ENCODE measurements at regions not wholly inside any gene's neighbourhood (a gene's known extent, or its start where the extent isn't known, plus 50 kb on each side); places are given as distances from the start of the nearest gene placed in this dataset.

DNA sequence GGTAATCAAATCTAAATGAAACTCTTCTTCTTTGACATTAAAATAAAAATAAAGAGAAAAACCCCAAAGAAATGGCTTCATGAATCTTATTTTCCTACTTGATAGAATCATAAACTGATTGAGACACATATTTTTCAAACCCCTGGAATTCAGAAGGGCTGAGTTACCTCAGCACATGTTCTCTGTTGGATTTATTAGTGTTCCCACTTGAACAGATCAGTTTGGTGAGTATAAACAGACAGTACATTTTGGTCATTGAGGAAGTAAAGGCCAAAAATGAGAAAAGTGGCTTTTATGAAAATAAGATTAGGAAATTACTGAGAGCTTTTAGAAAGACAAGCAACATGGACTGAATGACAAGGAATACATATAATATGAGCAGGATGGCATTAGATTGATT lies 620.4 kb downstream of the ANKRD50 start:
- no peak for DNase-seq
- H3K9ac ChIP-seq (ENCODE audit: low read length), result no peak overlapping the region
- no peaks in the 10 kb centered on the region for H3K36me3 ChIP-seq (replicated peaks; ENCODE audit: insufficient read depth, low read length)
- no peak overlapping the region for H3K4me3 ChIP-seq (ENCODE audit: low read length)
- no peaks in the 10 kb centered on the region for H3K4me1 ChIP-seq (ENCODE audit: low read length)
- no peaks in the 10 kb centered on the region for H3K9me3 ChIP-seq (replicated peaks; ENCODE audit: insufficient read depth, low read length)
- no peaks in the 10 kb centered on the region for H3K27me3 ChIP-seq (replicated peaks; ENCODE audit: insufficient read depth, low read length)
- H3K4me2 ChIP-seq (ENCODE audit: low read depth, low read length), result no peak overlapping the region
- no peaks in the 10 kb centered on the region for H3F3A ChIP-seq (ENCODE audit: insufficient read depth, low read length)
- no peaks in the 10 kb centered on the region for H3K9me2 ChIP-seq (replicated peaks; ENCODE audit: insufficient read depth, low read length)
- no peaks in the 10 kb centered on the region for H3K79me2 ChIP-seq (ENCODE audit: low read length)
- TF ChIP-seq EZH2 (optimal IDR thresholded peaks at IDR 0.05; ENCODE audit: low read depth, low read length) (no peak), EZH2phosphoT487 (IDR thresholded peaks at IDR 0.05; ENCODE audit: low read length) (no peak)
- TF ChIP-seq, protein P1, sequence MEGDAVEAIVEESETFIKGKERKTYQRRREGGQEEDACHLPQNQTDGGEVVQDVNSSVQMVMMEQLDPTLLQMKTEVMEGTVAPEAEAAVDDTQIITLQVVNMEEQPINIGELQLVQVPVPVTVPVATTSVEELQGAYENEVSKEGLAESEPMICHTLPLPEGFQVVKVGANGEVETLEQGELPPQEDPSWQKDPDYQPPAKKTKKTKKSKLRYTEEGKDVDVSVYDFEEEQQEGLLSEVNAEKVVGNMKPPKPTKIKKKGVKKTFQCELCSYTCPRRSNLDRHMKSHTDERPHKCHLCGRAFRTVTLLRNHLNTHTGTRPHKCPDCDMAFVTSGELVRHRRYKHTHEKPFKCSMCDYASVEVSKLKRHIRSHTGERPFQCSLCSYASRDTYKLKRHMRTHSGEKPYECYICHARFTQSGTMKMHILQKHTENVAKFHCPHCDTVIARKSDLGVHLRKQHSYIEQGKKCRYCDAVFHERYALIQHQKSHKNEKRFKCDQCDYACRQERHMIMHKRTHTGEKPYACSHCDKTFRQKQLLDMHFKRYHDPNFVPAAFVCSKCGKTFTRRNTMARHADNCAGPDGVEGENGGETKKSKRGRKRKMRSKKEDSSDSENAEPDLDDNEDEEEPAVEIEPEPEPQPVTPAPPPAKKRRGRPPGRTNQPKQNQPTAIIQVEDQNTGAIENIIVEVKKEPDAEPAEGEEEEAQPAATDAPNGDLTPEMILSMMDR (IDR thresholded peaks at IDR 0.05; ENCODE audit: low read length), result no peak
- no peak overlapping the region for H3K27ac ChIP-seq (ENCODE audit: low read length)
- no peaks in the 10 kb centered on the region for H4K20me1 ChIP-seq (ENCODE audit: insufficient read depth, low read length)
- H2AFZ ChIP-seq (ENCODE audit: low read length), result no peak overlapping the region

DNA sequence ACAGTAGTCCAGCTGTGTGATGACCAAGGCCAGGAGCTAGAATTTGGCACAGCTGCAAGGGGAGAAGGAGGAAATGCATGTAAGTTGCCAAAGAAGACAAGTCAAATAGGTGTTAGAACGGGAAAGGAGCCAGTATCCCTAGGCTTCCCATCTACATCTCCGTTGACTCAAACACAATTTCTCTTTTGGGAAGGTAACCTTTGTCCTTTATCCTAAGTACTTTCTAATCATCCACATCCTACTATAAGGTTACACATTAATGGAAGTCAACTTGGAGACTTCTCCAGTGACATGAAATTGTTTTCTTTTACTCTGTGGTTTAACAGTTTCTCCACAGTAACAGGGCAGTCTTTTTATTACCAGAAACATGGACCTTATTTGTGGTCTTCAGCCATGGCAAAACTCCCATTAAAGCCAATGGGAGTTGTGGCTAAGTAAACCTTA lies 620.0 kb downstream of the ANKRD50 start:
- Histone ChIP-seq H3K4me2 (ENCODE audit: low read depth, low read length) (no peak overlapping the region), H3K27me3 (replicated peaks; ENCODE audit: insufficient read depth, low read length) (no peaks in the 10 kb centered on the region), H4K20me1 (ENCODE audit: insufficient read depth, low read length) (no peaks in the 10 kb centered on the region), H3K36me3 (replicated peaks; ENCODE audit: insufficient read depth, low read length) (no peaks in the 10 kb centered on the region), H3F3A (ENCODE audit: insufficient read depth, low read length) (no peaks in the 10 kb centered on the region), H3K4me3 (ENCODE audit: low read length) (no peak overlapping the region), H2AFZ (ENCODE audit: low read length) (no peak overlapping the region), H3K9ac (ENCODE audit: low read length) (no peak overlapping the region), H3K27ac (ENCODE audit: low read length) (no peak overlapping the region), H3K9me2 (replicated peaks; ENCODE audit: insufficient read depth, low read length) (no peaks in the 10 kb centered on the region), H3K4me1 (ENCODE audit: low read length) (no peaks in the 10 kb centered on the region), H3K9me3 (replicated peaks; ENCODE audit: insufficient read depth, low read length) (no peaks in the 10 kb centered on the region), H3K79me2 (ENCODE audit: low read length) (no peaks in the 10 kb centered on the region)
- TF ChIP-seq EZH2phosphoT487 (IDR thresholded peaks at IDR 0.05; ENCODE audit: low read length) (no peak), EZH2 (optimal IDR thresholded peaks at IDR 0.05; ENCODE audit: low read depth, low read length) (no peak)
- TF ChIP-seq, protein P1 (IDR thresholded peaks at IDR 0.05; ENCODE audit: low read length), result no peak
- no peak for DNase-seq

DNA sequence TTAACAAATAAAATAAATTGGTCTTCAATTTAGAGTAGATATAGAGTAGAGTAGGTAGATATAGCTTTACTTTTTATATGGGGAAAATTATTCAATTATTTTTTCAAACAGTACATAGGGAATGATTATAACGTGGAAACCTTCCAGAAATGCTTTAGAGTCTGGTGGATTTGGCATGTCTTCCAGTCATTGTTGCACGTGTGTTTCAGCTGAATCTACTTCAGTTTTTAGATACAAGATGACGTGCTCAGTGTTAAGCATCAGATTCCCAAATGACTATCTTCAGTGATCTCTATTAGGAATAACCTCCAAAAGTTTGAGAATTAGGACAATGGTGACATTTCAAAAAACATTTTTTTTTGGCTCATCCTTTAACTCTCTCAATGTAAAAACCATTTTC lies 616.9 kb downstream of the ANKRD50 start:
- Histone ChIP-seq H3K9me3 (replicated peaks; ENCODE audit: insufficient read depth, low read length) (no peaks in the 10 kb centered on the region), H4K20me1 (ENCODE audit: insufficient read depth, low read length) (no peaks in the 10 kb centered on the region), H3K4me2 (ENCODE audit: low read depth, low read length) (no peak overlapping the region), H3K27me3 (replicated peaks; ENCODE audit: insufficient read depth, low read length) (no peaks in the 10 kb centered on the region), H3K4me1 (ENCODE audit: low read length) (no peaks in the 10 kb centered on the region), H3K4me3 (ENCODE audit: low read length) (no peak overlapping the region), H3K36me3 (replicated peaks; ENCODE audit: insufficient read depth, low read length) (no peaks in the 10 kb centered on the region), H3K9ac (ENCODE audit: low read length) (no peak overlapping the region), H3K27ac (ENCODE audit: low read length) (no peak overlapping the region), H3K79me2 (ENCODE audit: low read length) (no peaks in the 10 kb centered on the region), H3K9me2 (replicated peaks; ENCODE audit: insufficient read depth, low read length) (no peaks in the 10 kb centered on the region), H3F3A (ENCODE audit: insufficient read depth, low read length) (no peaks in the 10 kb centered on the region), H2AFZ (ENCODE audit: low read length) (no peak overlapping the region)
- no peak for DNase-seq
- TF ChIP-seq EZH2phosphoT487 (IDR thresholded peaks at IDR 0.05; ENCODE audit: low read length) (no peak), EZH2 (optimal IDR thresholded peaks at IDR 0.05; ENCODE audit: low read depth, low read length) (no peak)
- TF ChIP-seq, protein P1 (IDR thresholded peaks at IDR 0.05; ENCODE audit: low read length), result no peak

Data from MM.1S (cell line).